GM23338 (cell line): ENCODE measurements at regions not wholly inside any gene's neighbourhood (a gene's known extent, or its start where the extent isn't known, plus 50 kb on each side); places are given as distances from the start of the nearest gene placed in this dataset.

Source experiments
- ATAC-seq: fragments of 200-7000 bp; cut with Tn5 transposase; 3 replicates; pipeline ENCODE4 v1.9.1; 2020
- DNase-seq: peaks from one replicate; pipeline ENCODE4 v3.0.0-alpha.2; 2015; ENCODE audit warnings: low spot score
- H2AFZ ChIP-seq: fragments of 200-600 bp; sonication (generic); 2 replicates; pipeline ENCODE4 v1.8.0; 2016; ENCODE audit warnings: antibody characterized with exemption, mild to moderate bottlenecking, moderate library complexity
- H3F3A ChIP-seq: fragments of 200-600 bp; sonication (generic); replicated peaks from 2 replicates; pipeline ENCODE4 v1.8.0; 2017; ENCODE audit warnings: antibody characterized with exemption, mixed run types, low read depth
- H3K27ac ChIP-seq: fragments of 200-600 bp; sonication (generic); 2 replicates; pipeline ENCODE4 v1.6.1; 2016; ENCODE audit warnings: low read depth
- H3K27me3 ChIP-seq: fragments of 200-600 bp; sonication (generic); 2 replicates; pipeline ENCODE4 v1.8.0; 2016; ENCODE audit warnings: mild to moderate bottlenecking, mixed run types, moderate library complexity; ENCODE audit not compliant: insufficient read depth
- H3K36me3 ChIP-seq: fragments of 200-600 bp; sonication (generic); 2 replicates; pipeline ENCODE4 v1.8.0; 2016; ENCODE audit warnings: mild to moderate bottlenecking; ENCODE audit not compliant: insufficient read depth
- H3K4me1 ChIP-seq: fragments of 200-600 bp; sonication (generic); 2 replicates; pipeline ENCODE4 v1.8.0; 2016; ENCODE audit warnings: mild to moderate bottlenecking, moderate library complexity; ENCODE audit not compliant: insufficient read depth
- H3K4me2 ChIP-seq: fragments of 200-600 bp; sonication (generic); 2 replicates; pipeline ENCODE4 v1.7.1; 2017; ENCODE audit warnings: mixed run types
- H3K4me3 ChIP-seq: fragments of 200-600 bp; sonication (generic); 2 replicates; pipeline ENCODE4 v1.6.1; 2016; ENCODE audit warnings: mixed run types
- H3K79me2 ChIP-seq: fragments of 200-600 bp; sonication (generic); replicated peaks from 2 replicates; pipeline ENCODE4 v1.8.0; 2017; ENCODE audit warnings: mild to moderate bottlenecking; ENCODE audit not compliant: insufficient read depth
- H3K9me2 ChIP-seq: fragments of 200-600 bp; sonication (generic); 2 replicates; pipeline ENCODE4 v1.8.0; 2017; ENCODE audit not compliant: insufficient read depth
- H4K20me1 ChIP-seq: fragments of 200-600 bp; sonication (generic); replicated peaks from 2 replicates; pipeline ENCODE4 v1.8.0; 2017; ENCODE audit warnings: mild to moderate bottlenecking; ENCODE audit not compliant: insufficient read depth
- H3K27ac Mint-ChIP-seq: 2 replicates; pipeline ENCODE4 v1.8.0; 2020; ENCODE audit warnings: inconsistent platforms, mild to moderate bottlenecking, moderate library complexity, mixed read lengths
- H3K27me3 Mint-ChIP-seq: 3 replicates; pipeline ENCODE4 v1.8.0; 2022; ENCODE audit warnings: low read depth, mild to moderate bottlenecking, moderate library complexity, mixed read lengths, inconsistent platforms; ENCODE audit not compliant: insufficient read depth, poor library complexity
- H3K36me3 Mint-ChIP-seq: 3 replicates; pipeline ENCODE4 v1.8.0; 2021; ENCODE audit warnings: low read depth, mild to moderate bottlenecking, inconsistent platforms, moderate library complexity, mixed read lengths
- H3K4me1 Mint-ChIP-seq: 3 replicates; pipeline ENCODE4 v1.8.0; 2020; ENCODE audit warnings: mild to moderate bottlenecking, inconsistent platforms, mixed read lengths
- H3K4me3 Mint-ChIP-seq: 3 replicates; pipeline ENCODE4 v1.8.0; 2021; ENCODE audit warnings: moderate library complexity, mild to moderate bottlenecking, inconsistent platforms, mixed read lengths
- H3K9me3 Mint-ChIP-seq: 3 replicates; pipeline ENCODE4 v1.8.0; 2020; ENCODE audit warnings: moderate library complexity, mild to moderate bottlenecking, inconsistent platforms, mixed read lengths
- CREB1 ChIP-seq: fragments of 250-450 bp; sonication (Bioruptor Pico); IDR thresholded peaks from 2 replicates; pipeline ENCODE4 v1.5.0; 2020; ENCODE audit warnings: low read depth, mild to moderate bottlenecking, moderate library complexity
- CTCF ChIP-seq, 2 experiments: fragments of 200-600 bp in 1 of 2; sonication (generic) in 1 of 2; conservative IDR thresholded peaks; 2 replicates each; pipeline versions ENCODE4 v1.5.1 to v1.6.1; 2016 to 2017; ENCODE audit warnings: antibody characterized with exemption in 2 of 2, low read depth in 2 of 2, mild to moderate bottlenecking in 2 of 2, moderate library complexity in 1 of 2
- ETS1 ChIP-seq: IDR thresholded peaks from 2 replicates; pipeline ENCODE4 v1.6.1; 2016; ENCODE audit warnings: antibody characterized with exemption
- EZH2phosphoT487 ChIP-seq: fragments of 200-600 bp; sonication (generic); IDR thresholded peaks from one replicate; pipeline ENCODE4 v1.8.1; 2018; ENCODE audit warnings: antibody characterized with exemption; ENCODE audit not compliant: unreplicated experiment
- JUNB ChIP-seq: IDR thresholded peaks from one replicate; pipeline ENCODE4 v1.6.1; 2016; ENCODE audit warnings: antibody characterized with exemption; ENCODE audit not compliant: unreplicated experiment
- NANOG ChIP-seq: IDR thresholded peaks from 2 replicates; pipeline ENCODE4 v1.6.1; 2016; ENCODE audit warnings: antibody characterized with exemption, borderline replicate concordance
- REST ChIP-seq: IDR thresholded peaks from one replicate; pipeline ENCODE4 v1.6.1; 2018; ENCODE audit warnings: antibody characterized with exemption; ENCODE audit not compliant: unreplicated experiment
- STAT1 ChIP-seq: IDR thresholded peaks from one replicate; pipeline ENCODE4 v1.6.1; 2016; ENCODE audit warnings: antibody characterized with exemption; ENCODE audit not compliant: unreplicated experiment
- ZNF462 ChIP-seq: fragments of 250-450 bp; sonication (Bioruptor Pico); IDR thresholded peaks from 2 replicates; pipeline ENCODE4 v1.5.0; 2020; ENCODE audit warnings: mild to moderate bottlenecking, moderate library complexity

GRCh38 chr6:167528976-167529375 is 204.1 kb downstream of the TTLL2 start (continued):
- TF ChIP-seq ETS1: no peak
- no peak for TF ChIP-seq EZH2phosphoT487

- no peak overlapping the region for H3K4me3 Mint-ChIP-seq
- H3K27ac Mint-ChIP-seq: no peak overlapping the region
- peaks cover 46% of the 10 kb centered on the region for H3K27me3 Mint-ChIP-seq
- H3K36me3 Mint-ChIP-seq: peaks cover 12% of the 10 kb centered on the region
- H3K4me1 ChIP-seq: peaks cover 23% of the 10 kb centered on the region
- peaks cover 29% of the 10 kb centered on the region for H3K4me1 Mint-ChIP-seq
- no peaks in the 10 kb centered on the region for H3F3A ChIP-seq
- peaks cover 5% of the 10 kb centered on the region; the same call in 1 of the 2 replicates for H3K9me2 ChIP-seq
- no peaks in the 10 kb centered on the region for H3K79me2 ChIP-seq
- DNase-seq (no peak), ATAC-seq (no peak)
- H3K4me2 ChIP-seq: no peak overlapping the region
- no peaks in the 10 kb centered on the region for H4K20me1 ChIP-seq
- peaks cover 39% of the 10 kb centered on the region for H3K27me3 ChIP-seq
- TF ChIP-seq CREB1 (no peak), ETS1 (no peak), NANOG (no peak), JUNB (no peak), ZNF462 (CRISPR knock-in tag) (no peak), REST (no peak), CTCF (conservative IDR thresholded peaks at IDR 0.05; ENCODE audit: low read depth in 2 of 2) (no peak), EZH2phosphoT487 (no peak), STAT1 (no peak)
- H3K36me3 ChIP-seq: no peaks in the 10 kb centered on the region
- H3K9me3 Mint-ChIP-seq: peaks cover 15% of the 10 kb centered on the region
- H2AFZ ChIP-seq: no peak overlapping the region
- H3K4me3 ChIP-seq: no peak overlapping the region
- no peak overlapping the region for H3K27ac ChIP-seq
Observed at GRCh38 chr6:167529444-167530335, 204.8 kb downstream of the TTLL2 start.
